ENCODE measurements at regions not wholly inside any gene's neighbourhood (a gene's known extent, or its start where the extent isn't known, plus 50 kb on each side); places are given as distances from the start of the nearest gene placed in this dataset.

DNA sequence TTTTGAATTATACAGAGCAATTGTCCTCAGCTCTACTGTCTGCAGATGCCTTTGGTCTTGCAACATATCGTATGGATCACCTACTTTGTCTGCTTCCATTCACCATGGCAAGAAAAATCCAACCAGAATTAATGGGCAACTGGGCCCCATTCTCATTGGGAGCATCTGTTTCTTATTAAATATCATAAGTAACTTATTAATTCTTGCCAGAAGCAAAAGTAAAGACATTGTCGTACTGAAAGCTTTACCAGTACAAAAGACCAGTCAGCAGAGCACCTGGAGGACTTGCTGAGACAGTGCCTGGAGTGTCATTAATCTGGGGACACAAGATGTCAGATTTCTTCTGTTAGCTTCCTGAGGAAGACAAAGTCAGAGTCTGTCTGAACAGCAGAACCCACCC is 404.5 kb downstream of the INHBA start:
- TF ChIP-seq JUND (IDR thresholded peaks at IDR 0.05; ENCODE audit: low read depth) = no peak
- no peak for DNase-seq (ENCODE audit: low read depth in 1 of 2, low spot score in 1 of 2)
- in situ Hi-C loops (cut with HindIII; ENCODE audit: low pct_unique_long_range_greater_than_20kb, low sequenced_read_pairs) = no loop called here

GRCh38 chr7:41297166-41297565 is 405.7 kb downstream of the INHBA start:
- DNase-seq (ENCODE audit: low read depth in 1 of 2, low spot score in 1 of 2) = no peak
- in situ Hi-C loops (cut with HindIII; ENCODE audit: low pct_unique_long_range_greater_than_20kb, low sequenced_read_pairs) = no loop called here
- TF ChIP-seq JUND (IDR thresholded peaks at IDR 0.05; ENCODE audit: low read depth) = no peak

GRCh38 chr7:41295455-41295815 is 407.5 kb downstream of the INHBA start:
- in situ Hi-C loops (cut with HindIII; ENCODE audit: low pct_unique_long_range_greater_than_20kb, low sequenced_read_pairs) = no loop called here
- TF ChIP-seq JUND (IDR thresholded peaks at IDR 0.05; ENCODE audit: low read depth) = no peak
- DNase-seq (ENCODE audit: low read depth in 1 of 2, low spot score in 1 of 2) = no peak

- in situ Hi-C loops (cut with HindIII; ENCODE audit: low pct_unique_long_range_greater_than_20kb, low sequenced_read_pairs) = no loop called here
- DNase-seq (ENCODE audit: low read depth in 1 of 2, low spot score in 1 of 2) = no peak
Measured at GRCh38 chr7:41294556-41295454, 408.1 kb downstream of the INHBA start.

DNA sequence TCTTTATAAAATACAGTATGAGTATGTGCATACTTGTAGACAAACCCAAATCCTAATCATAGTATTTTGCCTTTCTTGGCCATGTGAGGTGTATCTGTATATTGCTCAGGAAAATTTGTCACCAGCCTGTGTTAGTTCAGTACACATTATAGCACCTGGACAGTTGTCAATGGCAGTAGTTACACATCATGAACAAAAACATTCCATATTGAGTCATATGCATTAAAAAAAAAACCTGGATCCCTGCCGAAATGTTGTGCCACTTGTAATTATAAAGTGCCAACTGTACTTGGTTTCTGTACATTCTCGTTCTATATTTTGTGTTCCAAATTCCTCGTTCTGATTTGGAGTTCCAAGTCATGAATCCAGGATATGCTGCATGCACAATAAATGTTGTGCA is 410.4 kb downstream of the INHBA start:
- in situ Hi-C loops (cut with HindIII; ENCODE audit: low pct_unique_long_range_greater_than_20kb, low sequenced_read_pairs) = no loop called here
- peak; percentile 13 to 67 for DNase-seq (ENCODE audit: low read depth in 1 of 2, low spot score in 1 of 2)
- TF ChIP-seq JUND (IDR thresholded peaks at IDR 0.05; ENCODE audit: low read depth) = no peak

More at GRCh38 chr7:41294556-41295454, 408.1 kb downstream of the INHBA start:
- TF ChIP-seq JUND (IDR thresholded peaks at IDR 0.05; ENCODE audit: low read depth) = no peak

- DNase-seq (ENCODE audit: low read depth in 1 of 2, low spot score in 1 of 2) = no peak
- no peak for TF ChIP-seq JUND (IDR thresholded peaks at IDR 0.05; ENCODE audit: low read depth)
- in situ Hi-C loops (cut with HindIII; ENCODE audit: low pct_unique_long_range_greater_than_20kb, low sequenced_read_pairs) = no loop called here
Measured at GRCh38 chr7:41287559-41288335, 415.1 kb downstream of the INHBA start.

DNA sequence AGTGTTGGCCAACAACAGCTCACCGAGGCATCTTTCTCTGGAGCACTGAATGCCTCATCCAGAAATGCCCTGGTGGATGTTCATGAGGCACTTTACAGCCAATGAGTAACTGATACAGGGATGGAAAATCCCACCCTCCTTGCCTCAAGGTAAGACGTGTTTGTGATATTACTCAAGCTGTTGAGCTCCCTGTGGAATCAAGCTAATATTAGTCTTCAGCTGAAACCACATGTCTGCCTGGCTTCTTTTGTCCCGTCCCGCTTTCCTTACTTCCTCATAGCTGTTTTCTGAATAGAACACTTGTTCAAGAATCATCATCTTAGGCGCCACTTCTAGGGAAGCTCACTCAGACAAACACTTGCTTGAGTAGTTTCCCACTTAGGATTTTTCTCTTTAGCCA is 422.4 kb downstream of the INHBA start:
- TF ChIP-seq JUND (IDR thresholded peaks at IDR 0.05; ENCODE audit: low read depth) = no peak
- no peak for DNase-seq (ENCODE audit: low read depth in 1 of 2, low spot score in 1 of 2)
- in situ Hi-C loops (cut with HindIII; ENCODE audit: low pct_unique_long_range_greater_than_20kb, low sequenced_read_pairs) = no loop called here

DNA sequence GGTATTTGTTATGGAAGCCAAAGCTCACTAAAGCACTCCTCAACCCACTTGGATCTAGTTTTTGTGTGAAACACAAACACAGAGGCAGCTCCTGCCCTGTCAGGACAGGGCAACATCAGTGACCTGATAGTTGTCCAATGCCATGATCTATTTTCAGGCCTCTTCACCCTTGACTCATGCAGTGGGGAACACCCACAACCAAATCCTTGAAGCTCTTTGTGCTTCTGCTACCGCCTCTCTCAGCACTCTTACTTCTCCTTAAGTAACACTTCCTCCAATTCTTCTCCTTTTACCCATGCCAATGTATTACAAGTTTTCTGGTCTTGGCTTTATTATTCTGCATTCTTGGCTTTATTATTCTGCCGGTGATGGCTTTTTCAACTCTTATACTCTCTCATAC is 425.3 kb downstream of the INHBA start:
- DNase-seq (ENCODE audit: low read depth in 1 of 2, low spot score in 1 of 2) = no peak
- TF ChIP-seq JUND (IDR thresholded peaks at IDR 0.05; ENCODE audit: low read depth) = no peak
- in situ Hi-C loops (cut with HindIII; ENCODE audit: low pct_unique_long_range_greater_than_20kb, low sequenced_read_pairs) = no loop called here

DNA sequence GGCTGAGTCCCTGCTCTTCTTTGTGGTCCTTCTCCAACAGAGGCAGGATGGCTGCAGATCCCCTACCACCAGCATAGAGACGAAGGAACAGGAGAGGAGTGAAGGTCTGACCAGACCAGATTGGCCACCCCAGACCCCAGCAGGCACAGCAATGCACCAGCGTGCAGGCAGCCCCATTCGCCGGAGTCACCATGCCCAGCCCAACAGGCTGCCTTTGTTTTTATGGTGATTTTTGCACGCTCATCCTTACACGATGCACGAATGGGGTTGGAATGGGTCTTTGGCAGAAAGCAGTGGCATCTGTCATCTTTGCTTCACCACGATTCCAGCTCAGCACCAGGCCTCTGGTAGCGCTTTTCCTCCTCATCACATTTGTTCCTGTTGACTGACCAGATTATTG is 427.6 kb downstream of the INHBA start:
- in situ Hi-C loops (cut with HindIII; ENCODE audit: low pct_unique_long_range_greater_than_20kb, low sequenced_read_pairs) = no loop called here
- DNase-seq (ENCODE audit: low read depth in 1 of 2, low spot score in 1 of 2) = no peak
- TF ChIP-seq JUND (IDR thresholded peaks at IDR 0.05; ENCODE audit: low read depth) = no peak

DNA sequence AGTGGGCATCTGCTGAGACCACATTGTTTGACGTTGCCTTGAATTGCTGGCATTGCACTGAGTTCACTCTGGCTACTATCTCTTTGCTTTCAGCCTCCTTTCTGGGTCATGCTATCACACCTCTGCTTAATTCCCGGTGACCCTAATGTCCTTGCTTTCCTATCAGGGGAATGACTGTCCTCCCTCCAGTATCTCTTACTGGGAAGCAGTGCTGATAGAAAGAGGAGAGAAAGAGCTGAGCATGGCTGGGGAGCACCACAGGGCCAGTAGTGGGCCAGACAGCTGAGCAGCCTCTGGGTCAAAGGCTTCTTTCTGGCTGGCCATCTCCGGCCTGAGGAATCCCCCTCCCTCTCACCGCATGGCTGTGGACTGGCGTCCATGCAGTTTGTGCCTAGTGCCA is 428.7 kb downstream of the INHBA start:
- in situ Hi-C loops (cut with HindIII; ENCODE audit: low pct_unique_long_range_greater_than_20kb, low sequenced_read_pairs) = no loop called here
- no peak for TF ChIP-seq JUND (IDR thresholded peaks at IDR 0.05; ENCODE audit: low read depth)
- DNase-seq (ENCODE audit: low read depth in 1 of 2, low spot score in 1 of 2) = no peak

GRCh38 chr7:41272664-41273063 is 430.2 kb downstream of the INHBA start:
- DNase-seq (ENCODE audit: low read depth in 1 of 2, low spot score in 1 of 2) = no peak
- TF ChIP-seq JUND (IDR thresholded peaks at IDR 0.05; ENCODE audit: low read depth) = no peak
- in situ Hi-C loops (cut with HindIII; ENCODE audit: low pct_unique_long_range_greater_than_20kb, low sequenced_read_pairs) = no loop called here

- in situ Hi-C loops (cut with HindIII; ENCODE audit: low pct_unique_long_range_greater_than_20kb, low sequenced_read_pairs) = no loop called here
- TF ChIP-seq JUND (IDR thresholded peaks at IDR 0.05; ENCODE audit: low read depth) = no peak
- no peak for DNase-seq (ENCODE audit: low read depth in 1 of 2, low spot score in 1 of 2)
Measured at GRCh38 chr7:41268878-41269277, 434.0 kb downstream of the INHBA start.

- DNase-seq (ENCODE audit: low read depth in 1 of 2, low spot score in 1 of 2) = no peak
- in situ Hi-C loops (cut with HindIII; ENCODE audit: low pct_unique_long_range_greater_than_20kb, low sequenced_read_pairs) = no loop called here
- no peak for TF ChIP-seq JUND (IDR thresholded peaks at IDR 0.05; ENCODE audit: low read depth)
Measured at GRCh38 chr7:41261080-41261479, 441.8 kb downstream of the INHBA start.
